Stimulated activated CD4-positive, alpha-beta T cell treated with anti-CD3 and anti-CD28 coated beads, Interleukin-12 subunit alpha, Interleukin-12 subunit beta, amount 100 ng/mL, for 4 hours (primary cell): ENCODE measurements at regions not wholly inside any gene's neighbourhood (a gene's known extent, or its start where the extent isn't known, plus 50 kb on each side); places are given as distances from the start of the nearest gene placed in this dataset.

Experiments
- DNase-seq: peaks from one replicate; pipeline ENCODE4 v3.0.0-alpha.2; 2020

DNA sequence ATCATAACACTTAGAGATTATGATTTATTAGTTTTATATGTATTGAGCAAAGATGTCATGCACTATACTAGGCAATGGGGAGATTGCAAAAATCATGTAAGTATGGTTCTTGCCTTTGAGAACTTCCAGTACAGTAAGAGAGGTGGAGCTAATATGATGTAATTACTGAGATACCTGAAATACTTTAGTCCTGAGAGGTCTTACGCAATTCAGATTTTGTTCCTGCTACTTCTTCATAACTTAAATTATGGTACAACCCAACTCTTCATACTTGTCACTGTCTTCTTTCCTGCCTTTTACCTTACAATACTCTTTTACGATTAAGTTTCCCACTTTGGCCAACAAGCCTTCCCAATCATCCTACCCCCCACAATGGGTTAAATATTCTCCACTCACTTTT is 564.2 kb upstream of the PITX2 start:
- DNase-seq, result no peak

GRCh38 chr4:111198446-111198845 is 575.6 kb upstream of the PITX2 start:
- DNase-seq, result no peak

DNA sequence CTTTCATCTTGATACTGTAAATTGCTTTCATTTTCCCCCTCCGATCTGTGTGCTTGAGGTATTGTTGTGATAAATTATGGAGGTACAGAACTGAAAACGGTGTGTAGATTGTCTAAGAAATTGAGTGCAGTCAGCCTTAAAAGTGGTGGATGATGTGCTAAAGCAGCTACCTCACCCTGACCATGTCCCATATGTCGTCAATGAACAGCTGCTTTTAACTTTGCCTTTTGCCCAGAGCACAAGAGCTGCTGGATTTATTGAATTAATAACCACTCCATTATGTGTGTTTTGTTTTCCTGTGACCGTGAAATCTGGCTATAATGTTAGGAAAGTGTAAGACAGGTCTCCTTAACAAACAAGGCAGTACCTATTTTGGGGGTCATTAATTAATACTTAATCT is 581.9 kb upstream of the PITX2 start:
- no peak for DNase-seq

- DNase-seq, result no peak
Measured at GRCh38 chr4:111208970-111209369, 586.1 kb upstream of the PITX2 start.

- DNase-seq, result no peak
Measured at GRCh38 chr4:111209706-111210105, 586.8 kb upstream of the PITX2 start.

- DNase-seq, result no peak
Measured at GRCh38 chr4:111210595-111210994, 587.7 kb upstream of the PITX2 start.

DNA sequence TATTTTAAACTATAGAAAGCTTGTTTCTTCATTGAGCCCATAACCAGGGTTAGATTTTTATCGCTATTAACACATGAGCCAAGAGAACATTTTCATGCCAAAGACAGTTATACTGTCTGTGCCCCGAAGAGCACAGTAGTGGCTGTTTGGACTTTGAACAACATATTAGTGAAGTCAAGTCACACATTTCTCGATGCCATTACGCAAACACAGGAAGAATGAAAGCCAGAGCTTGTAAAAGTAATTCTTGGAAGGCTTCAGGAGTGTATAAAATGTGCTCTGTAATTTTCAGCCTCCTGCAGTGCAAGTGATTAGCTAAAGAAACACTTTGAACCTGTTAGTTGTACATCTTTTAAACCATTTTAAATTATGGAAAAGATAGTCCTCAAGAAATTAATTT is 590.7 kb upstream of the PITX2 start:
- DNase-seq, result no peak

DNA sequence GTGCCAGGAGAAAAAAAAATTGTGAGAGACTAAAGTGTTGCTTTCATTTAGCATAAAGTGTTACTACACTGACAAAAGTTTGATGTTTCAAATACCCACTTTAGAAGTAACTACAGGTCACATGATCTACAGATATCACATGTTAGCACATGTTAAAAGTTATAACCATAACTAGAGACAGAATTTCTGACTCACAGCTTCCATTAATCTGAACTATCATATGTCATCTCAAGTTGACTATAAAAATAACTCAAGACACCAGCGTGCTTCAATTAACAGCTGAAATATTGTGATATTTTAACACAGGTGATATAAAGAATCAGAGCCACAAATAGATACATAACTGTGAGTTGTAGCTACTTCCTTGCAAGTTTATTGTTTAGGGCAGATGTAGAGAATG is 591.5 kb upstream of the PITX2 start:
- DNase-seq, result no peak

GRCh38 chr4:111215755-111216154 is 592.9 kb upstream of the PITX2 start:
- DNase-seq, result no peak

DNA sequence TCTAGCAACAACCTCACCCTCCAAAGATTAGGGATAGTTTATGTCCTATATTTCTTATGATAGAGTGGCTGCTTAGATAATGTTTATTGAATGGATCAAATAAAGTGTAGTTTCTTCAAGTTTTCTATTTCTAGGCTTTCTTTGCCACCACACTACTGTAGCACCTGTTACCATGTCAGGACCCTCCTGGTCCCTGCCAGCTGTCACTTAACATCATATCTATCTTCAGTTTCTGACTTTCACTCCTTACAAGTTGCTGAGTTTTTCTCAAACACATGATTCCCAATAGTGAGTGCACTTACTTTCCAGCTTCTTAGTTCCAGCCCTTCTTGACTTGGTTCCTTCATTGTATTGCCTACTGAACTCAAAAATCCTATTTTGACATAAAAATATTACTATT is 593.9 kb upstream of the PITX2 start:
- no peak for DNase-seq

DNA sequence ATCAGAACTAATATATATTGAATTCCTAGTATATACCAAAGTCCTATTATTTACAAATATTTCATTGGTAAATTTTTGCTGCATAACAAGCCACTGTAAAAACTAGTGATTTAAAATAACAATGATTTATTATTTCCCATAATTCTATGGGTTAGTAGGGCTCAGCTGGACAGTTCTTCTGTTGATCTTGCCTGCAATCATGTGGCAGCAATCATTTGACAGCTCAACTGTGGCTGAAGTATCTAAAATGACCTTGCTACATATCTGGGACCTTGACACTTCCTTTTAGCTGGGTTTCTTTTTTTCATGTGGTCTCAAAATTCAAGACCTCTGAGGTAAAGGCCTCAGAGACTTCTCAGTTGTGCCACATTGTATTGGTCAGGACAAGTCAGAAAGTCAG is 598.5 kb upstream of the PITX2 start:
- no peak for DNase-seq

DNA sequence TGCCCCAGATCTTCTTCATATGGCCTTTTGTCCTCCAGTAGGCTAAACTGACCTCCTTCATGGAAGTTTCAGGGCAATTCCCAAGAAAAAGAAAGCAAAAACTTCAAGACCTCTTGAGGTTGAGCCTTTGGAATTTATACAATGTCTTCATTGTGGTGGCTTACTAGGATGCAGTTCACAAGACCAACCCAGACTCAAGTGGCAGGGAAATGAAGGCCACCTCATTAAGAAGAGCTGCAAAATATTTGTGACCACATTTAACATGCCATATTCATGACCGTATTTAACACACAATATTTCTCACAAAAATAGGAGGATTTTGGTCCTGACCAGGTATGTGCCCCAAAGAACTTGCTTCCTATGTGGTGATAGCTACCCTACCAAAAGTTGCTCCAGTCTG is 605.5 kb upstream of the PITX2 start:
- no peak for DNase-seq

- DNase-seq, result no peak
Measured at GRCh38 chr4:111228874-111229273, 606.0 kb upstream of the PITX2 start.

DNA sequence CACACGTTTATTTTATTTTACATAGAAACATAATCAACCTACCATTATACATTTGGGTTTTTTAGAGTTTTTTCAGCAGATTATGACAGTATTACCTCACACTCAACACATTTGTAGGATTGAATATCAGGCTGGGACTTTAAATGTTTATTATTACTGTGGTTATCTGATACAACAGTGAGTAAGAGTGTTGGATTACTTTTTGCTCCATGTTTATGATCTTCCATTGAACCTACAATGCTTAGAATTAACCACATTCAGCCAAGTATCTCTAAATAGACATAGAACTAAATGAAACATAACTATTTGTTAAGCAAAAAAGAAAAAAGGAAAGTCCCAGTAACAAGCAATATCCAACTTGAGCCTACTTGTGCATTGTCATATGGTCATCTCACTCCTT is 607.4 kb upstream of the PITX2 start:
- DNase-seq, result no peak

GRCh38 chr4:111231281-111231680 is 608.4 kb upstream of the PITX2 start:
- DNase-seq, result no peak

- DNase-seq, result no peak
Measured at GRCh38 chr4:111234939-111235338, 612.1 kb upstream of the PITX2 start.

DNA sequence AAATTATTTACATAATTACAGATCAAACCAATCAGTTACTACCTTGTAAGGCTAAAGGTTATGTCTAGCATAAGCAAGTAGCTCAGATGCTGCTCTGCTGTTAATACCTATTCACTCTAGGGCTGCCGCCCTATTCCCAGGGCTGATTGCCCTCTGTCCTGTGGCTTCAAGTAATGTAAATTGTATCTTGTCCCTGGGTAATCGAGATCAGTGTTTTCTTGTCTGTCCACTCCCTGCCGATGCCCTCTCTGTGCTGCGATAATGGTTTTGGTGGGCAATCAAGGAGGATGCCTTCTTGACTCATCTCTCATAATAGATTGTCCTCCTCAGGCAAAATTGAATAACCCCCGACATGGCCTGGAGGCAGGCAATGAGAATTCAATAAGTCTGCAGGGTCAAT is 641.0 kb upstream of the PITX2 start:
- DNase-seq, result no peak

DNA sequence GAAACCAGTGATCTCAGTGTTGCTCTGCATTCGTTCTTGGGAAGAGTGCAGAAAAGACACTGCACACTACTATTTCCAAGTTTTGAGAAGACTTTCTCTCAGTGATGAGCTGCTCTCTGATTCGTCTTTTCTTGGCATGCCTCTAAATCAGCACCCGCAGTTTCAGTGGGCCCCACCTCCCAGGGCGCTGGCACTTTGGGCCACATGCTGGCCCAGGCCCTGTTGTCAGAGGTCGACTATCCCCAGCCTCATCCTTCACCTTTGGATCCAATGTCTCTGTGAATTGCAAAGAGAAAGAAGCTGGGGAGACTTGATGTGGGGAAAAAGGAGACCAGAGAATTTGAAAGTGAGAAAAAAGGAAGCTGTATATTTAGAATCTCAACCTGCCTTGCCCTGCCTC is 644.1 kb upstream of the PITX2 start:
- DNase-seq, result no peak

DNA sequence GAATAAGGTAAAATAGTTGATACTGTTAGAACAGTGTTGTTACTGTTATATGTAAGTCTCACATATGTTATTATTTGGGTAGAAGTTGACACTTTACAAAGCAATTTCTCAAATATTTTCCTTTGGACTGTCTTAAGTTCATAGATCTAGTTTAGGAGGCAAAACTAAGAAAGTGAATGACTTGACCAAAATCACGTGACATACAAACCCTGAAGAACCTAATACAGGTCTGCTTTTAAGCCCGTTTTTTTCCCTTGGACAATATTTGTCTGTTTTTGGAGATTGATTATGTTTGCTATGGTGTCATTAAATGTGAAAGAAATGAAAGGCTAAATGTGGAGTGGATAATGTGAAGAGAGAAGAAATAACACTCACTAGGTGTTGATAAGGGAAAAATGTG is 644.9 kb upstream of the PITX2 start:
- DNase-seq, result no peak

- DNase-seq, result no peak
Measured at GRCh38 chr4:111268769-111269414, 646.0 kb upstream of the PITX2 start.

DNA sequence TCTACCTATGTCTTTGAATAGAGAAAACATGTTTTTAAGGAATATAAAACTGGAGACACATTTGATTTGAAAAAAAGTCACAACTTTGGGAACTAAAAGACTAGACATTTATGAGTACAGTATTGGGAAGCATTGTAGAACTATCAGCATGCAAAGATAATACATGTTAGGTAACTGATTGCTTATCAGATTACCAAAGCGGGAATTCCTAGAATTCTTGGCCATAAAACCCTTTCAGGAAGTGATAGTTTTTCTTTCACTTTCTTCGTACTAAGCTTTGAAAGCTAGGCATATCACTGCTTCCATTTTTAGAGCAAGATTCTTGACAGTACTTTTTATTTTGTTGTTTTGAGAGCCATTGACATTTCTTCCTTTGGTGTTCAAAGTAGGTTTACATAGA is 646.6 kb upstream of the PITX2 start:
- DNase-seq, result no peak

DNA sequence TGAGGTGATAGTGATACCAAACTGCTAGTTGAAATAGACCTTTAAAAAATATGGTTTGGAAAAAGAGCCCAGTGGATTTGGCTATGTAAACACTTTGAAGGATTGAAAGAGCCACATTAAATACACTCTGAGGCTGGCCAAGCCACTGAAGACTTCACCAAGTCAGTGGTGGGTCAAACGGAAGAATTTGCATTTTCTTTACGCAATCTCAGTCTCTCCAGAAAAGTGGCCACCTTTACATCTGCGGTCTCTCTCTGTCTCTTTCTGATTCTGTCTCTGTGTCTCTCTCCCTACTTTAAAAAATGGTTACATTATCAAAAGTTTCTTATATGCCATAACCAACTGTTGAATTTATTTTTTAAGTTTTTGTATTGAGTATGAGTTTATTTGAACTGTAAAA is 651.2 kb upstream of the PITX2 start:
- DNase-seq, result no peak

DNA sequence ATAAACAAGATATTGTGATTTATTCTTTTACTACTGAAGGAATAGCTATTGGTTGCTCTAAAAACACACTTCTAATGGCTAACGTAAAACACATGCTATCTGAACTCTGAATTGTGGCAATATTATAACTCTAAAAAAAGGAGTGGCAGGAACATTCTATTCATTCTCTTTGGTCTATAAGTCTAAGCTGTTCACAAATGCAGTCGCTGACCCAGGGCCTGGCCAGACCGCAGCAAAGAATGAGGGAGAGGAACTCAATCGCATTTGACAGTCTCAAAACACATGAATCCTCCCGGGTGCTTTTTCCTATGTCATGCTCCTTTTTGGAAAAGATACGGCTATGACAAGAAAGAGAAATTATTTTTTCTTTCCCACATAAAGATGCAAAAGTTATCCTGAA is 651.6 kb upstream of the PITX2 start:
- DNase-seq, result no peak

DNA sequence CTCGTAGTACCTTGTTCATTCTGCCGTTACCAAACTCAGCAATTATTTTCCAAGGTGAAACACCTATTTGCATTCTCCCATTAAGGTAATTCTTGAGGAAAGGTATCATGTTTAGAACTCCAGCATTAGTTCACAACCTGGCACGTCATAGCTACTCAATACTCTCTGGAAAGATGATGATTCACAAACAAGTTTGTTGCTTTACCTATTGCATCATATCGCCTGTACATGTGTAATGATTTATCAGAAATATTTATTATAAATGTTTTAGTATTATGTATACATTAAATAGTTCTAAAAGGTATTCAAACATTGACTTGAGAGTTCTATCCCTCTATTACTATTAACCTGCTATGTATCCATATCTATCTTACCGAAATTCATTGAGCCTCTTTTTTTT is 658.3 kb upstream of the PITX2 start:
- DNase-seq, result no peak

DNA sequence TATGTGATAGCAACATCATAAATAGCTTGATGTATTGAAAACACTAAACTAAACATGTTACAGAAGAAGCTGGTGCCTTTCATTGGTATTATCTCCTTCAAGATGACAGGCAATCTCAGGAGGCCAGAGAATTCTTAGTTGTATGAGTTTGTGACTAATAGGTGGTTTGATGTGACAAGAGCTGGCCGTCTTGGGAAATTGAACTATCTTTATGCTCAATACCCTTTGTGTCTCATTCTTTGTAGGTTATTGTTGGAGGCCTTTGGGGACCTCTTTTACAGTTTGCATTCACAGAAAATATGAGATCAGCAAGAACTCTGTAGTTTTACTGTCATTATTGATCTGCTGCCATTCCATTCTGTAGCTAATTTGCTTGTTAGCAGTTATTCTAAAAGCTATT is 659.2 kb upstream of the PITX2 start:
- DNase-seq, result no peak
